ENCODE measurements at regions not wholly inside any gene's neighbourhood (a gene's known extent, or its start where the extent isn't known, plus 50 kb on each side); places are given as distances from the start of the nearest gene placed in this dataset.

DNA sequence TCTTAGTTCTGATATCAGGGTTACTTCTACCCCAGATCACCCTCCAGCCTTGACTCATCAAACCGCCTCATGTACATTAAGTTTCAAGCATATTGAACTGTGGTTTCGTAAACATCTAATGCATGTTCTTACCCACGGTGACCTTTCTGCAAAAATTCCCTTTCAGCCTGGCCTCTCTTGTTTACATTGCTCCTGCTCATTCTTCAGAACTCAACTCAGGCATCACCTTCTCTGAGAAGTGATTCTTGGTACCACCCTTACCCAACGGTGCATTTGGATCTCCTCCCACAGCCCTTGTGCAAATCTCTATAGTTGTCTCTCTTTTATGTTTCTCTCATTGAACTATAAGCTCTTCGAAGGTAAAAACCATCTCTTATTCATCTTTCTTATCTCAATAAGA lies 503.1 kb upstream of the PKDCC start:
- no peak for TF ChIP-seq CTCF (IDR thresholded peaks at IDR 0.05)
- TF ChIP-seq POLR2A (IDR thresholded peaks at IDR 0.05): no peak
